Stimulated activated naive CD4-positive, alpha-beta T cell treated with Interleukin-2 at 50 U/mL for 16 hours (primary cell): ENCODE measurements at regions not wholly inside any gene's neighbourhood (a gene's known extent, or its start where the extent isn't known, plus 50 kb on each side); places are given as distances from the start of the nearest gene placed in this dataset.
"Not testable (repeated sequence)": the region's sequence is repeated elsewhere in the genome, so short reads cannot be mapped to it uniquely, and the experiment has no call there.

Source experiments
- DNase-seq: peaks from one replicate; lab custom pipeline; 2025; lab: John Stamatoyannopoulos, UW

DNA sequence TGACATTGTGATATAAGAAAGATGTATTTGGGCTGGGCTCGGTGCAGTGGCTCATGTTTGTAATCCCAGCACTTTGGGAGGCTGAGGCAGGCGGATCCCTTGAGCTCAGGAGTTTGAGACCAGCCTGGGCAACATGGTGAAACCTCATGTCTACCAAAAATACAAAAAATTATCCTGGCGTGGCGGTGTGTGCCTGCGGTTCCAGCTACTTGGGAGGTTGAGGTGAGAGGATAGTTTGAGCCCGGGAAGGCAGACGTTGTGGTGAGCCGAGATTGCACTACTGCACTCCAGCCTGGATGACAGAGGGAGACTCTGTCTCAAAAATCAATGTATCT lies 201.9 kb downstream of the SEC14L1 start:
- not testable (repeated sequence) for DNase-seq

GRCh38 chr17:77343031-77343800 lies 202.4 kb downstream of the SEC14L1 start:
- DNase-seq = no peak

DNA sequence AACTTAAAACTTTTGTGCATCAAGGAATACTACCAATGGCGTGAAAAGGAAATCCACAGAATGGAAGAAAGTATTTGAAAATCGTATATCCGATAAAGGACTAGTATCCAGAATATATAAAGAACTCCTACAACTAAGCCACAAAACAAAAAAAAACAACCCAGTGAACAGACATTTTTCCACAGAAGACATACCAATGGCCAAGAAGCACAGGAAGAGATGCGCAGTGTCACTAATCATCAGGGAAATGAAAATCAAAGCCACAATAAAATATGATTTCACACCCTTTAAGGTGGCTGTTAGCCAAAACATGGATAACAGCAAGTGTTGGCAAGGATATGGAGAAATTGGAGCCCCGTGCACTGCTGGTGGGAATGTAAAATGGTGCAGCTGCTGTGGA lies 203.3 kb downstream of the SEC14L1 start:
- DNase-seq = no peak

- no peak for DNase-seq
These were observed 204.6 kb downstream of the SEC14L1 start for GRCh38 chr17:77345260-77345910.

DNA sequence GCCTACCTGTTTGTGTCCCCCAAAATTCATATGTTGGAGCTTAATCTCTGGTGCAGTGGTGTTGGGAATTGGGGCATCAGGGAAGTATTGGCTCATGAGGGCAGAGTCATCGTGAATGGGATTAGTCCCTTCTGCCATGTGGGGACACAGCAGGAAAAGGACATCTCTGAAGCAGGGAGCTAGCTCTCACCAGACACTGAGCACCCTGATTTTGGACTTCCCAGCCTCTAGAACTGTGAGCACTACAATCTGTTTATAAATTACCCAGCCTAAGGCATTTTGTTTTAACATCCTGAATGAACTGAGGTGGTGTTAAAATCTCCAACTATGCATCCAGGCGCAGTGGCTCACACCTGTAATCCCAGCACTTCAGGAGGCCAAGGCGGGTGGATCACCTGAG lies 206.0 kb downstream of the SEC14L1 start:
- DNase-seq = no peak

GRCh38 chr17:77347544-77347943 lies 206.8 kb downstream of the SEC14L1 start:
- no peak for DNase-seq

DNA sequence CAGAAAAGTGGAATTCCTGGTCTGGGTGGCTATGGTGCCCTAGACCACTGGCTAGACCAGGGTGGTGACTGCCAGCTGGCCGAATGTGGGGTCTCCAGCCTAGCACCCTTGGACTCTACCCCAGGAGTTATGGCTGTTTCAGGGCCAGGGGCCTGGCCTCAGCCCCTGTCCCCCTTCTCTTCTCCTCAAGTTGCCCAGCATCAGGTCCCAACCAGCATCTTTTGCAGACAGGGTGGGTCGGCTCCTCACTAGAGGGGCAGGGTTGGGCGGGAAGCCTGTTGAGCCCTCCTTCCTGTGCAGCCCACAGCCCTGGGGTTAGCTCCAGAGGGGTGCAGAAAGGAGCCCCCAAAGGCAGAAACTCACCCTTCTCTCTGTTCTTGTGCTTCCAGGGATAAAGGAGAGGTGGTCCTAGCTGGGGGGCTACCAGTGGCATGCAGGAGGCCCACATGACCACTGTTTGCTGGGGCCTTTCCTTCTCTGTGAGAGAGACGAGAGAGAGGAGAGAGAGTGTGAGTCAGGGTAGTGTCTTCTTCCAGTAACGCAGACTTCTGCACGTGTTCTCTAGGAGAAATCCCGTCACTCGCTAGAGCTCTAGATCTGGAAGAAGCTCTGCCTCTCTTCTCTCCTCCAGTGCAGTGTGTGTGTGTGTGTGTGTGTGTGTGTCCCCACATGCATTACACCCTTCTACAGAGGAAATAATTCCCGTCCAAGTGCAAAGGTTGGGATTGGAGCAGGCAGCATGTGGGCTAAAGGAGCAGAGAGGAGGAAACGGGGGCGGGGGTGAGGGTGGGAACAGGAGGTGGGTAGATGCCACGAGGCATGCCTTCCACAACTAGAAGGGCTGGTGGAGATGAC lies 209.4 kb downstream of the SEC14L1 start:
- DNase-seq = no peak

DNA sequence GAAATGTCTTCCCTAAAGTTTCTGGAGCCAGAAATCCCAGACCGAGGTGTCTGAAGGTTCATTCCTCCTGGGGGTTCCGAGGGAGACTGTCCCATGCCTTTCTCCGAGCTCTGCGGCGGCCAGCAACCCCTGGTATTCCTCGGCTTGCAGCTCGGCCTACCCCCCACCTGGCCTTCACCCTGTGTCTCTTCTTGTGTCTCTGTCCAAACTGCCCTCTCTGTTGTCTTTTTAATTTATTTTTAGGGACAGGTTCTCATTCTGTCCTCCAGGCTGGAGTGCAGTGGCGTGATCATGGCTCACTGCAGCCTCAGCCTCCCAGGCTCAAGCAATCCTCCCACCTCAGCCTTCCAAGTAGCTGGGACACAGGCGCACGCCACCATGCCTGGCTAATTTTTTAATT lies 211.7 kb downstream of the SEC14L1 start:
- no peak for DNase-seq

DNA sequence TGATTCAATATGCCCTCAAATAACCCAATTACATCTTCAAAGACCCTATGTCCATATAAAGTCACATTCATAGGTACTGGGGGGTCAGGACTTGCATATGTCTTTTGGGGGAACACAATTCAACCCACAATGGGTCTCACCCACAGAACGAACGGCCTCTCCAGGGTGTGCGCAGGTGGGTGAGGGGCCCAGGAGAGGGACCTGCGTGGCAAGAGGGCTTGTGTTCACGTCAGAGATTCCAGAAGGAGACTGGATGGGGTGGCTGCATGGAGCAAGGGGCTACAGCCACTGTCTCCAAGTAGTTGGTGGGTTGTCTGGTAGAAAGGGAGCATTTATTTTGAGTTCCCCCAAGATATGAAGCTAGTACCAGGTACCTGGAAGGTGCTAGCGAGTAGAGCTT lies 212.2 kb downstream of the SEC14L1 start:
- DNase-seq = no peak

DNA sequence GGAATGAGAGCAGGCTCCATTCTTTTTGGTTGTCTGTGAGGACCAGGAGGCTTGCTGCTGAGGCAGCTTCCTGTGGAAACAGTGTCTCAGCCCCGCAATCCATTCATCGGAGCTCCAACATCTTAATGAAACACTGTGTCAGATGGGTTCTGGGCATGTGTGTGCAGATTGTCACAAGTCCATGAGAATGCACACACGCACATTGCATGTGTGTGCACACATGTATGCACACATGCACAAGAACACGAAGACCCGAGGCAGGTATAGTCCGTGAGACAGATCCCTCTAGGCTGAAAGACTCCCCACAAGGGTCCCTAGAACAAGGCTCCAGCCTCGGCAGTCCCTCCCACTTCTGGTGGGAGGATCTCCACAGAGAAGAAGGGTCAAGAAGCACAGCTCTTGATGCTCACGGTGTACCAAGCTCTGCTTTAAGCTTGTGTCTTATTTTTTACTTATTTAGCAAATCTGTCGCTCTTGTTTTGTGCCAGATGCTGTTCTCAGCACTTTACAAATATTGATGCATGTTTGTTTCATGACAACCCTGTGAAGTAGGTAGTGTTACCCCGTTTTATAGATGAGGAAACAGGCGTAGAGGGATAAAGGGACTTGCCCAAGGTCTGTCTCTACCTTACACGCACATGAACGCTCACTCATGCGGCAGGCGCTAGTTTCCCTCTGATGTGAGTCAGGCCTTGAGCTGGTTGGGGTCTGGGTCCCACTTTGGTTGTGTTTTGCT lies 213.1 kb downstream of the SEC14L1 start:
- DNase-seq = no peak

DNA sequence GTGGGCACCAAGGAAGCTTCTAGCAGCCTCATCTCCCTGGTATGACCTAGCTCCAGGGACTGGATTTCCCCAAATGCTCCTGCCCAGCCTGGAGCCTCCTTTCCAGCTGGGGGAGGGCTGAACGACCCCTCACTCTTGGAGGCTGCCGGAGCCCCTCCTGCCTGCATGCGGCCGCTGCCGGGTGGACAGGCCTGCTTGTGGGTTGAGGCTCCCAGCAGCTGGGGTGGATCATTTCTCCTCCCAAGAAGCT lies 213.6 kb downstream of the SEC14L1 start:
- no peak for DNase-seq

- no peak for DNase-seq
These were observed 214.1 kb downstream of the SEC14L1 start for GRCh38 chr17:77354670-77355455.

GRCh38 chr17:77356109-77356689 lies 215.4 kb downstream of the SEC14L1 start:
- DNase-seq = no peak

DNA sequence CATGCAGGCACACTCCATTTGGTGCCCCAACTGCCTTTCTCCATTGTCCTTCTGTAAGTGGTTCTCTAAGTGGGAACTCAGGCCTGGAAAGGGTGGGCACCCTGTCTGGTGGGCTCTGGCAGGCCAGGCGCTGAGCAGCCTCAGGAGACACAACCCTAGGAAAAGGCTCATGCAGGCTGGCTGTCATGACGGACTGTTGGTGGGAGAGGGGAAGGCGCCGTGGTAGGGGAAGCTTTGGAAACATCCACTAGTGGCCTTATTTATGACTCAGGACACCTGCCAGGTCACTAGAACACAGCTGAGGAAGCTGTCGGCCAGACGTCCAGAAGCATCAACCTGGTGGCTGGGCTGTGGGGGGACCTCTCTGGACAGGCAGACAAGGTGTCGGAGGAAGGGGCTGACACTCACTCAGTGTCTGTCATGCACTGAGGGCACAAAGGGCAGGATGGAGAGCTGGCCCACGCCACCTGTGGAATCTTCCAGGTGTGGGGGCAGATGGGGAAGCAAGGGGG lies 216.0 kb downstream of the SEC14L1 start:
- DNase-seq = no peak

DNA sequence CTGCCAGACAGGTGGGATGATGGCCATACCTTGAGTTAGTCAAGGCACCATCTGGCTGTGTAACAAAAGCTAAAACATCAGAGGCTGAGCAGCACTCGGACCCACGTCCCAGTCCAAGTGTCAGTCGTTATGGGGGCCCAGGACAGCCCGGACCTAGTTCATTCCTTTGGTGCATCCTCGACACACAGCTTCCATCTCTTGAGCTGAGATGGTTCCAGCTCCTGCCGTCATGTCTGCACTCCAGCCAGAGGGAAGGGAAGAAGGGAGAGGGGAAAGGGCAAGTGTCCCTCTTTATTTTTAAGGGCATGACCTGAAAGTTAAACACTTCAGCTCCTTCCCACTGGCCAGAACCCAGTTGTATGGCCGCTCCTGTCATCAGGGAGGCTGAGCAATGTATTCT lies 218.0 kb downstream of the SEC14L1 start:
- no peak for DNase-seq

DNA sequence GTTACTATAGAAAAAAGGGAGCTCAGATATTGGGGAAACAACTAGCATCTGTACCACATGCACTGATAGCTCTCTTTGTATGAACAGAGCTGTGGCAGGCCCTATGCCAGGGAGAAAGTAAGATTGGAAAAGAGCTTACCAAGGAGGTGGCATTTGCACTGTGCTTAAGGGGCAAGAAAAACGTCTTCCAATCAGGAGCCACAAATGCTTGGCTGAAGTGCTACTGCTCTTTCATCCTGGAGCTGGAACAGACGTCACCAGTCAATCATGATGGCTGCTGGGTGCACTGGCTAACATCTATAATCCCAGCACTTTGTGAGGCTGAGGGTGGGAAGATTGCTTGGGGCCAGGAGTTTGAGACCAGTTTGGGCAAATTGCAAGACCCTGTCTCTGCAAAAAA lies 218.5 kb downstream of the SEC14L1 start:
- DNase-seq = no peak

DNA sequence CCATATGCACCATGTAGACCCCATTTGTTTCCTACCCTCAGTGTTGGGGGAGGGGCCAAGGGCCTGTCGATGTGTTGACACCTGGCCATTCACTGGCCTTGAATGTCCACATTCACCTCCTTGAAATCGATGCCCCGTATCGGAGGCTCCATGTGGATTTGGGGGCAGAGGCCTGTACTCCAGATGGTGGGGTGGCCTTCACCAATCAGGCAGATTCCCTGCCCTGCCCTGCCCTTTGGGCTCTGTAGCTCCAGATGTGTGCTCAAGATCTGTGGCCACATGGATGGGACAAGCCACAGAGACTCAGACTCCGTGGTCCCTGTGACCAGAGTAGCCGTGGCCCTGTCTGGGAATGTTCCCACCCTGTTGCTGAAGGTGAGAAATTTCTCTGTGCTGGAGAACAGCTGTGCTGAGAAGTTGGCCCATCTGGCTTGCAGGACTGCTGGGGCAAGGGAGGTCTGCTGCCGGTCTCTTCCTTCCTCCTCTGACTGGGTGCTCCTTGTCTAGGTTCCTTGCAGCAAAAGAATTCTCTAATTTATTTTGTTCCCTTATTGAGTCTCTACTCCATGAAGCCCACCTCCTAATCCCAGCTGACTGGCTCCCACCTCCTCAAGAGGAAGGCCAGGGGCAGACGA lies 221.3 kb downstream of the SEC14L1 start:
- DNase-seq = no peak

DNA sequence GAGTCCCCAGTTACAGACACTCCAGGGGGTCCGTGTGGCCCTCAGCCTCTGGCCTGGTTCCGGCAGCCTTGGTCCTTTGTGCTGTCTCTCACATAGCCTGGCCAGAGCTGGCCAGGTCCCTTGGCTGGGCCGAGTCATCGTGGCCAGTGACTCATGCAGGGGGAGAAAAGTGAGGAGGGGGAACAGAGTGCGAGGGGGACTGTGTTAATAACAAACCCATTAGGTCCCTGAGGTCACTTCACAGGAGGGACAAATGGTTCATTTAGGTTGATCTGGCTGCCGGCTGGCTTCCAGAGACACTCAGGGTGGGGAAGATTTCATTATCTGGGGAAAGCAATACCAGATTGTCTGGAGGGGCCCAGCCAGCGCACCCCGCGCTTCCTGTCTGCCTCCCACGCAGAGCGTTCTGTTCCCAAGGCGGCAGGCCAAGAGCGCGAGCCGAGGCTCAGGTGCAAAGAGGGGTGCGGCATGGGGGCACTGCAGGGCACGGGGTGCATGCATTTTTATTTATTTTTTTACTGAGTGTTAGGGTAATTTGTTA lies 223.1 kb downstream of the SEC14L1 start:
- DNase-seq = no peak

GRCh38 chr17:77364381-77364911 lies 223.7 kb downstream of the SEC14L1 start:
- DNase-seq = no peak

DNA sequence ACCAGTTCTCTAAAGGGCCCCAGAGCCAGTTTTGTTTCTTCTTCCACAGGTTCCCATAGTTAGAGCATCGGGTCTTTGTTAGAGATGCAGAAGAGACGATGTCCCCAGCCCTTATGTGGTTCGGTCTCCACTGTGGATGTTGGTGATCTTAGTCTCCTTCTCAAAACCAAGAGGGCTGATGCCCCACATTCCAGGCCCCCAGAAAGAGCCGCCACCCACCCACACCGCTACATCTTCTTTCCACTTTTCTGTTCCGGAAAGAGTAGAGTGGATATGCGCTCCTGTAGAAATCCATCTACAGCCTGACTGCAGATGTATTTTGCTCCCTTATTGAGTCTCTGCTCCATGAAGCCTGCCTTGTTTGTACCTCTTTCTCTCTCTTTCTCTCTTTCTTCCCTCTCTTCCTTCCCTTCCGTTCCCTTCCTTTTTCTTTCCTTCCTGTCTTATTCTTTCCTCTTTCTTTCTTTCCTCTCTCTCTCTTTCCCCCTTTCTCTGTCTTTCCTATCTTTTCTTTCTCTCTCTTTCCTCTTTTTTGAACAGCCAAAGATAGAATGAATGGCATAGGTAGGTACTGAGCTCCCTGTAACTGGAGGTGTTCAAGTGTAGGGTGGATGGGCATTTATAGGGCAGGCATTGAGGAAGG lies 224.3 kb downstream of the SEC14L1 start:
- DNase-seq = no peak
